Chondrocyte (in vitro differentiated cells): ENCODE measurements at regions not wholly inside any gene's neighbourhood (a gene's known extent, or its start where the extent isn't known, plus 50 kb on each side); places are given as distances from the start of the nearest gene placed in this dataset.

Experiments used
- DNase-seq: peaks from one replicate; pipeline ENCODE4 v3.0.0; 2021; ENCODE audit warnings: mixed read lengths, low spot score
- H3K27ac Mint-ChIP-seq: one replicate; pipeline ENCODE4 v1.8.0; 2021; ENCODE audit warnings: mild to moderate bottlenecking, moderate library complexity, mixed read lengths; ENCODE audit not compliant: unreplicated experiment
- H3K27me3 Mint-ChIP-seq: 2 replicates; pipeline ENCODE4 v1.8.0; 2021; ENCODE audit warnings: low read depth, mixed read lengths
- H3K36me3 Mint-ChIP-seq: 2 replicates; pipeline ENCODE4 v1.8.0; 2021; ENCODE audit warnings: low read depth, mixed read lengths
- H3K4me1 Mint-ChIP-seq: 2 replicates; pipeline ENCODE4 v1.8.0; 2021; ENCODE audit warnings: low read depth, mild to moderate bottlenecking, mixed read lengths
- H3K4me3 Mint-ChIP-seq: one replicate; pipeline ENCODE4 v1.8.0; 2021; ENCODE audit warnings: mild to moderate bottlenecking, moderate library complexity, mixed read lengths; ENCODE audit not compliant: unreplicated experiment
- H3K9me3 Mint-ChIP-seq: 2 replicates; pipeline ENCODE4 v1.8.0; 2021; ENCODE audit warnings: low read depth, mixed read lengths
- TF ChIP-seq, protein P1 (sequence below): fragments of 200-600 bp; sonication (generic); IDR thresholded peaks from 2 replicates; pipeline ENCODE4 v1.5.0; 2021; ENCODE audit warnings: antibody characterized with exemption, mild to moderate bottlenecking, moderate library complexity

- peaks cover 4% of the 10 kb centered on the region for H3K9me3 Mint-ChIP-seq
- H3K27me3 Mint-ChIP-seq = no peaks in the 10 kb centered on the region
- H3K27ac Mint-ChIP-seq = no peak overlapping the region
- TF ChIP-seq, protein P1, sequence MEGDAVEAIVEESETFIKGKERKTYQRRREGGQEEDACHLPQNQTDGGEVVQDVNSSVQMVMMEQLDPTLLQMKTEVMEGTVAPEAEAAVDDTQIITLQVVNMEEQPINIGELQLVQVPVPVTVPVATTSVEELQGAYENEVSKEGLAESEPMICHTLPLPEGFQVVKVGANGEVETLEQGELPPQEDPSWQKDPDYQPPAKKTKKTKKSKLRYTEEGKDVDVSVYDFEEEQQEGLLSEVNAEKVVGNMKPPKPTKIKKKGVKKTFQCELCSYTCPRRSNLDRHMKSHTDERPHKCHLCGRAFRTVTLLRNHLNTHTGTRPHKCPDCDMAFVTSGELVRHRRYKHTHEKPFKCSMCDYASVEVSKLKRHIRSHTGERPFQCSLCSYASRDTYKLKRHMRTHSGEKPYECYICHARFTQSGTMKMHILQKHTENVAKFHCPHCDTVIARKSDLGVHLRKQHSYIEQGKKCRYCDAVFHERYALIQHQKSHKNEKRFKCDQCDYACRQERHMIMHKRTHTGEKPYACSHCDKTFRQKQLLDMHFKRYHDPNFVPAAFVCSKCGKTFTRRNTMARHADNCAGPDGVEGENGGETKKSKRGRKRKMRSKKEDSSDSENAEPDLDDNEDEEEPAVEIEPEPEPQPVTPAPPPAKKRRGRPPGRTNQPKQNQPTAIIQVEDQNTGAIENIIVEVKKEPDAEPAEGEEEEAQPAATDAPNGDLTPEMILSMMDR = no peak
- peaks cover 39% of the 10 kb centered on the region for H3K4me1 Mint-ChIP-seq
- no peak overlapping the region for H3K4me3 Mint-ChIP-seq
- DNase-seq = no peak
- H3K36me3 Mint-ChIP-seq = no peaks in the 10 kb centered on the region
Measured at GRCh38 chr1:199399996-199400724, 627.4 kb upstream of the NR5A2 start.

DNA sequence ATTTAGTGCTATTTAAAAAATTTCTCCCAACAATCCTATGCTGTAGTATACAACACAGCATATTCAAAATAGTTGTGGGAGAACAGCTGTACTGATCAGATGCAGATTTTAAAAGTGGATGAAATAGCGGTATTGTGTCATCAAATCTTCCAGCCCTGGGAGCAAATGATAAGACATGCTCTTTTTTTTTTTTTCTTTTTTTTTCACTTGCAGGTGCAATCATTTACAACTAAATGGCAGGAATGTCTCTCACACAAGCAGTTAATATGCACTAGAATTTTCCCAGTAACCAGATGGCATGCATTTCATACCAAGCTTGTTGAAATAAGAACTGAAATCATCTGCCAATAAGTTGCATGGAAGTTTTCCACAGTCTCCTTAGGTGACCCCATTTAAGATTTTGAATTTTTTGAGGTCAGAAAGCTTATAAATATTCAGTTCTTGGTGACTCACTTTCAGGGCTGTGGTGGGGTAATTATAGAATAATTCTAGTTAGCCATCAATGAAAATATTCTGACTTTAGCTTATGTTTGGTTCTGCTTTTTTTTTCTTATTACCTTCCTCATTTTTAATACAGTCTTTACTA is 623.9 kb upstream of the NR5A2 start:
- Mint-ChIP-seq H3K36me3 (no peaks in the 10 kb centered on the region), H3K27ac (peak overlapping the region; percentile 81), H3K4me3 (no peak overlapping the region), H3K27me3 (no peaks in the 10 kb centered on the region), H3K9me3 (peaks cover 6% of the 10 kb centered on the region), H3K4me1 (peaks cover 45% of the 10 kb centered on the region)
- DNase-seq = no peak
- TF ChIP-seq, protein P1 = peak; percentile 22

DNA sequence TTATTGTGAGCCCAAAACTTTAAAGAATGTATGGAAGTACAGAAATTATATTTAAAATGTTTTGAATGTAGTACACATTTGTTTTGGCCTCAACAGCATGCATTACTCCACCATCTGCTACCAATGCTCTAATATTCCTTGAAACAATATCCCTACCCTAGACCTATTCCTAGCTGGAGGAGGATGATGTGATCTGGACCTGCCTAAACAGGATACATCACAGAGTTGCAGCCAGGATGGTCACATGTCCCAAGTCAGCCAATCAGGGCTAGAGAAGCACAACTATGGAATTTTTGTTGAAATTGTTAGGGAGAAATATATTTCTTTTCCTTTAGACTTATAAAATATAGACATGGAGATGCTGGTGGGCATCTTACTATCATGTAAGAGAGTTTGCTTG is 623.3 kb upstream of the NR5A2 start:
- Mint-ChIP-seq H3K9me3 (peaks cover 4% of the 10 kb centered on the region), H3K4me1 (peaks cover 51% of the 10 kb centered on the region), H3K4me3 (no peak overlapping the region), H3K27me3 (no peaks in the 10 kb centered on the region), H3K36me3 (no peaks in the 10 kb centered on the region), H3K27ac (peak overlapping the region; percentile 81)
- DNase-seq = no peak
- TF ChIP-seq, protein P1 = no peak

DNA sequence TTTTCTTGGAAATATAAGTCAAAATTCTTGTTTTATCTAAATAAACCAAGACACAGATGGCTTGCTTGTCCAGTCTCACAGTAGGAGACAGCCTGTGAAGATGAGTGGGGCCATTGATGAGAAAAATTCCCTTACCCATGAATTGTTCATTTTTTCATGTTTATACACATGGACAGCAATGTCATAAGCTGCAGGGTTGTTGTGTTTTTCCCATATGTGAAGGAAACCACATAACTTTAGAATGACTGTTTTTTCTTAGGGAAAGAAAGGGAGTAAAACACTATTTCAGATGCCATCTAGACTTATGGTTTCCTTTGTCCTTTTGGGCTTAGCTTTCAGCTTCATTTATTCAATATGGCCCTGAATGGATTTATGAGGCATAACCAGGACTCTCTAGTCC is 622.5 kb upstream of the NR5A2 start:
- DNase-seq = no peak
- no peaks in the 10 kb centered on the region for H3K27me3 Mint-ChIP-seq
- peak overlapping the region; percentile 28 for H3K27ac Mint-ChIP-seq
- H3K4me1 Mint-ChIP-seq = peaks cover 49% of the 10 kb centered on the region
- TF ChIP-seq, protein P1 = no peak
- H3K36me3 Mint-ChIP-seq = no peaks in the 10 kb centered on the region
- H3K9me3 Mint-ChIP-seq = peaks cover 3% of the 10 kb centered on the region
- no peak overlapping the region for H3K4me3 Mint-ChIP-seq

GRCh38 chr1:199405634-199406196 is 621.8 kb upstream of the NR5A2 start:
- Mint-ChIP-seq H3K27ac (no peak overlapping the region), H3K9me3 (peaks cover 3% of the 10 kb centered on the region), H3K36me3 (no peaks in the 10 kb centered on the region), H3K4me3 (no peak overlapping the region), H3K27me3 (no peaks in the 10 kb centered on the region), H3K4me1 (peaks cover 45% of the 10 kb centered on the region)
- TF ChIP-seq, protein P1 = no peak
- DNase-seq = no peak
